OCI-LY1 (cell line): ENCODE measurements at regions not wholly inside any gene's neighbourhood (a gene's known extent, or its start where the extent isn't known, plus 50 kb on each side); places are given as distances from the start of the nearest gene placed in this dataset.

ENCODE experiments used
- H2AFZ ChIP-seq: fragments of 200-600 bp; sonication (generic), shearing (Covaris generic); 2 replicates; pipeline ENCODE4 v1.6.0; 2014; ENCODE audit warnings: antibody characterized with exemption, mild to moderate bottlenecking, low read length
- H3F3A ChIP-seq: fragments of 200-600 bp; sonication (generic), shearing (Covaris generic); 2 replicates; pipeline ENCODE4 v1.6.0; 2014; ENCODE audit warnings: mild to moderate bottlenecking, antibody characterized with exemption, low read length, moderate library complexity; ENCODE audit not compliant: insufficient read depth
- H3K27ac ChIP-seq: fragments of 200-600 bp; sonication (generic); 2 replicates; pipeline ENCODE4 v1.5.1; 2014; ENCODE audit warnings: low read length, mixed run types, mild to moderate bottlenecking, low read depth; ENCODE audit not compliant: poor library complexity, severe bottlenecking
- H3K27me3 ChIP-seq: fragments of 200-600 bp; sonication (generic); 2 replicates; pipeline ENCODE4 v1.6.0; 2014; ENCODE audit warnings: antibody characterized with exemption, mild to moderate bottlenecking, low read length, moderate library complexity; ENCODE audit not compliant: insufficient read depth
- H3K36me3 ChIP-seq: fragments of 200-600 bp; sonication (generic); 2 replicates; pipeline ENCODE4 v1.6.1; 2014; ENCODE audit warnings: mild to moderate bottlenecking, antibody characterized with exemption, low read length, moderate library complexity, mixed read lengths; ENCODE audit not compliant: insufficient read depth
- H3K4me1 ChIP-seq: fragments of 200-600 bp; sonication (generic); 2 replicates; pipeline ENCODE4 v1.5.1; 2014; ENCODE audit warnings: mild to moderate bottlenecking, low read length, moderate library complexity; ENCODE audit not compliant: insufficient read depth, severe bottlenecking
- H3K4me2 ChIP-seq: fragments of 200-600 bp; sonication (generic), shearing (Covaris generic); 2 replicates; pipeline ENCODE4 v1.6.1; 2014; ENCODE audit warnings: low read length
- H3K4me3 ChIP-seq: fragments of 200-600 bp; sonication (generic); 2 replicates; pipeline ENCODE4 v1.5.1; 2014; ENCODE audit warnings: low read length, low read depth, mild to moderate bottlenecking, mixed read lengths; ENCODE audit not compliant: poor library complexity, severe bottlenecking
- H3K79me2 ChIP-seq: fragments of 200-600 bp; shearing (Covaris generic); 2 replicates; pipeline ENCODE4 v1.6.1; 2016; ENCODE audit warnings: mixed run types, low read length, mixed read lengths; ENCODE audit not compliant: insufficient read depth
- H3K9ac ChIP-seq: fragments of 200-600 bp; sonication (generic), shearing (Covaris generic); 2 replicates; pipeline ENCODE4 v1.6.1; 2014; ENCODE audit warnings: mild to moderate bottlenecking, low read length, mixed read lengths
- H3K9me2 ChIP-seq: fragments of 200-600 bp; sonication (generic), shearing (Covaris generic); 2 replicates; pipeline ENCODE4 v1.6.1; 2014; ENCODE audit warnings: low read depth, mild to moderate bottlenecking, low read length, mixed read lengths
- H3K9me3 ChIP-seq: fragments of 200-600 bp; shearing (Covaris generic); 2 replicates; pipeline ENCODE4 v1.6.1; 2014; ENCODE audit warnings: low read length, mixed read lengths
- H4K20me1 ChIP-seq: fragments of 200-600 bp; sonication (generic), shearing (Covaris generic); 2 replicates; pipeline ENCODE4 v1.6.0; 2016; ENCODE audit warnings: mild to moderate bottlenecking, low read length; ENCODE audit not compliant: insufficient read depth
- CTCF ChIP-seq: fragments of 200-600 bp; sonication (generic), shearing (Covaris generic); IDR thresholded peaks from 2 replicates; pipeline ENCODE4 v1.5.1; 2017; ENCODE audit warnings: mild to moderate bottlenecking, antibody characterized with exemption, low read length, moderate library complexity, mixed read lengths
- EZH2 ChIP-seq: fragments of 200-600 bp; sonication (generic), shearing (Covaris generic); IDR thresholded peaks from 2 replicates; pipeline ENCODE4 v1.8.0; 2017; ENCODE audit warnings: borderline replicate concordance, mixed run types, mild to moderate bottlenecking, antibody characterized with exemption, low read length, moderate library complexity, mixed read lengths

GRCh38 chr1:78240755-78241154, 195.0 kb downstream of the GIPC2 start:
- H3K9me2 ChIP-seq, result no peaks in the 10 kb centered on the region
- H3K27ac ChIP-seq, result no peak overlapping the region
- no peaks in the 10 kb centered on the region for H3K4me1 ChIP-seq
- H3K4me3 ChIP-seq, result no peak overlapping the region
- H3K27me3 ChIP-seq, result no peaks in the 10 kb centered on the region
- no peaks in the 10 kb centered on the region for H3K79me2 ChIP-seq
- no peak overlapping the region for H3K4me2 ChIP-seq
- H3K36me3 ChIP-seq, result no peaks in the 10 kb centered on the region
- H2AFZ ChIP-seq, result no peak overlapping the region
- no peaks in the 10 kb centered on the region for H3K9me3 ChIP-seq
- no peaks in the 10 kb centered on the region for H4K20me1 ChIP-seq
- no peak for TF ChIP-seq EZH2
- TF ChIP-seq CTCF, result no peak
- no peaks in the 10 kb centered on the region for H3F3A ChIP-seq
- H3K9ac ChIP-seq, result no peak overlapping the region

DNA sequence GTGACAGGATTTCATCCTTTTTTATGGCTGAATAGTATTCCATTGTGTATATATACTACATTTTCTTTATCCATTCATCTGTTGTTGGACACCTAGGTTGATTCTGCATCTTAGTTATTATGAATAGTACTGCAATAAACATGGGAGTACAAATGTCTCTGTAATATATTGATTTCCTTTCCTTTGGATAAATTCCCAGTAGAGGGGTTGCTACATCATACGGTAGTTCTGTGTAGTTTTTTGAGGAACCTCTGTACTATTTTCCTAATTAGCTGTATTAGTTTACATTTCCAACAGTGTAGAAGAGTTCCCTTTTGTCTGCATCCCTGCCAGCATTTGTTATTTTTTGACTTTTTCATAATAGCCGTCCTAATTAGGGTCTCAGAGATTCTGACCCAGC, 201.3 kb downstream of the GIPC2 start:
- no peak overlapping the region for H2AFZ ChIP-seq
- H3K27me3 ChIP-seq, result no peaks in the 10 kb centered on the region
- H3K79me2 ChIP-seq, result no peaks in the 10 kb centered on the region
- no peak overlapping the region for H3K4me3 ChIP-seq
- no peak for TF ChIP-seq CTCF
- TF ChIP-seq EZH2, result no peak
- H3K4me1 ChIP-seq, result no peaks in the 10 kb centered on the region
- no peaks in the 10 kb centered on the region for H3K36me3 ChIP-seq
- H4K20me1 ChIP-seq, result no peaks in the 10 kb centered on the region
- no peak overlapping the region for H3K4me2 ChIP-seq
- no peaks in the 10 kb centered on the region for H3K9me2 ChIP-seq
- H3K9me3 ChIP-seq, result no peaks in the 10 kb centered on the region
- H3K27ac ChIP-seq, result no peak overlapping the region
- no peaks in the 10 kb centered on the region for H3F3A ChIP-seq
- no peak overlapping the region for H3K9ac ChIP-seq

- no peaks in the 10 kb centered on the region for H4K20me1 ChIP-seq
- TF ChIP-seq CTCF (no peak), EZH2 (no peak)
- H3K4me2 ChIP-seq, result no peak overlapping the region
Measured at GRCh38 chr1:78250201-78250600, 204.4 kb downstream of the GIPC2 start.

More at GRCh38 chr1:78250201-78250600, 204.4 kb downstream of the GIPC2 start:
- Histone ChIP-seq H3K9ac (no peak overlapping the region), H3K4me3 (no peak overlapping the region), H3F3A (no peaks in the 10 kb centered on the region), H2AFZ (no peak overlapping the region), H3K9me2 (no peaks in the 10 kb centered on the region), H3K4me1 (no peaks in the 10 kb centered on the region), H3K27ac (no peak overlapping the region), H3K36me3 (no peaks in the 10 kb centered on the region), H3K9me3 (no peaks in the 10 kb centered on the region), H3K79me2 (no peaks in the 10 kb centered on the region), H3K27me3 (no peaks in the 10 kb centered on the region)
